ENCODE measurements at regions not wholly inside any gene's neighbourhood (a gene's known extent, or its start where the extent isn't known, plus 50 kb on each side); places are given as distances from the start of the nearest gene placed in this dataset.

- TF ChIP-seq CTCF (optimal IDR thresholded peaks at IDR 0.05 in 1 of 3, IDR thresholded peaks at IDR 0.05 in 1 of 3, conservative IDR thresholded peaks at IDR 0.05 in 1 of 3; ENCODE audit: extremely low read depth in 1 of 3, insufficient read depth in 2 of 3, low read length in 3 of 3): no peak
- no peak for TF ChIP-seq EZH2 (IDR thresholded peaks at IDR 0.05; ENCODE audit: low read length)
Measured at GRCh38 chr9:23621188-23621587, 204.9 kb downstream of the ELAVL2 start.
